OCI-LY1 (cell line): ENCODE measurements at regions not wholly inside any gene's neighbourhood (a gene's known extent, or its start where the extent isn't known, plus 50 kb on each side); places are given as distances from the start of the nearest gene placed in this dataset.

Source experiments
- H2AFZ ChIP-seq: fragments of 200-600 bp; sonication (generic), shearing (Covaris generic); 2 replicates; pipeline ENCODE4 v1.6.0; 2014; ENCODE audit warnings: antibody characterized with exemption, mild to moderate bottlenecking, low read length
- H3F3A ChIP-seq: fragments of 200-600 bp; sonication (generic), shearing (Covaris generic); 2 replicates; pipeline ENCODE4 v1.6.0; 2014; ENCODE audit warnings: mild to moderate bottlenecking, antibody characterized with exemption, low read length, moderate library complexity; ENCODE audit not compliant: insufficient read depth
- H3K27ac ChIP-seq: fragments of 200-600 bp; sonication (generic); 2 replicates; pipeline ENCODE4 v1.5.1; 2014; ENCODE audit warnings: low read length, mixed run types, mild to moderate bottlenecking, low read depth; ENCODE audit not compliant: poor library complexity, severe bottlenecking
- H3K27me3 ChIP-seq: fragments of 200-600 bp; sonication (generic); 2 replicates; pipeline ENCODE4 v1.6.0; 2014; ENCODE audit warnings: antibody characterized with exemption, mild to moderate bottlenecking, low read length, moderate library complexity; ENCODE audit not compliant: insufficient read depth
- H3K36me3 ChIP-seq: fragments of 200-600 bp; sonication (generic); 2 replicates; pipeline ENCODE4 v1.6.1; 2014; ENCODE audit warnings: mild to moderate bottlenecking, antibody characterized with exemption, low read length, moderate library complexity, mixed read lengths; ENCODE audit not compliant: insufficient read depth
- H3K4me1 ChIP-seq: fragments of 200-600 bp; sonication (generic); 2 replicates; pipeline ENCODE4 v1.5.1; 2014; ENCODE audit warnings: mild to moderate bottlenecking, low read length, moderate library complexity; ENCODE audit not compliant: insufficient read depth, severe bottlenecking
- H3K4me2 ChIP-seq: fragments of 200-600 bp; sonication (generic), shearing (Covaris generic); 2 replicates; pipeline ENCODE4 v1.6.1; 2014; ENCODE audit warnings: low read length
- H3K4me3 ChIP-seq: fragments of 200-600 bp; sonication (generic); 2 replicates; pipeline ENCODE4 v1.5.1; 2014; ENCODE audit warnings: low read length, low read depth, mild to moderate bottlenecking, mixed read lengths; ENCODE audit not compliant: poor library complexity, severe bottlenecking
- H3K79me2 ChIP-seq: fragments of 200-600 bp; shearing (Covaris generic); 2 replicates; pipeline ENCODE4 v1.6.1; 2016; ENCODE audit warnings: mixed run types, low read length, mixed read lengths; ENCODE audit not compliant: insufficient read depth
- H3K9ac ChIP-seq: fragments of 200-600 bp; sonication (generic), shearing (Covaris generic); 2 replicates; pipeline ENCODE4 v1.6.1; 2014; ENCODE audit warnings: mild to moderate bottlenecking, low read length, mixed read lengths
- H3K9me2 ChIP-seq: fragments of 200-600 bp; sonication (generic), shearing (Covaris generic); 2 replicates; pipeline ENCODE4 v1.6.1; 2014; ENCODE audit warnings: low read depth, mild to moderate bottlenecking, low read length, mixed read lengths
- H3K9me3 ChIP-seq: fragments of 200-600 bp; shearing (Covaris generic); 2 replicates; pipeline ENCODE4 v1.6.1; 2014; ENCODE audit warnings: low read length, mixed read lengths
- H4K20me1 ChIP-seq: fragments of 200-600 bp; sonication (generic), shearing (Covaris generic); 2 replicates; pipeline ENCODE4 v1.6.0; 2016; ENCODE audit warnings: mild to moderate bottlenecking, low read length; ENCODE audit not compliant: insufficient read depth
- EZH2 ChIP-seq: fragments of 200-600 bp; sonication (generic), shearing (Covaris generic); IDR thresholded peaks from 2 replicates; pipeline ENCODE4 v1.8.0; 2017; ENCODE audit warnings: borderline replicate concordance, mixed run types, mild to moderate bottlenecking, antibody characterized with exemption, low read length, moderate library complexity, mixed read lengths
- TF ChIP-seq, protein P1 (sequence below): fragments of 200-600 bp; sonication (generic), shearing (Covaris generic); IDR thresholded peaks from 2 replicates; pipeline ENCODE4 v1.5.1; 2017; ENCODE audit warnings: mild to moderate bottlenecking, antibody characterized with exemption, low read length, moderate library complexity, mixed read lengths

DNA sequence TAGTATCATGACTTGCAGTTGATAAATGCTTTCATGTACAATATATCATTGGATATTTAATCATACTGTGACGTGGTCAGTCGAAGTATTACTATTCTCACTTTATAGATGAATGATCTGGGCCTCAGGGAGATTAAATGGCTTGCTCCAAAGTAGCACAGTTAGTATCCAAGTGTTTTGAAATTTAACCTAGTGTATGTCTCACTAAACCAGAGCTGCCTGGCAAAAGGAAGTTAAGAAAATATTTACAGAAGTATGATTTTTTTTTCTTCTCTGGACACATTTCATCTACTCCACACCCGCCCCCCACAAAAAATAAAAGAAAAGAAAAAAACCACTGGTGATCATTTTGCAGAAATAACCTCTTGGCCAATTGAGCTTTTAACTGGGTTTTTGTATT lies 71.9 kb upstream of the CXADR start:
- Histone ChIP-seq H3K9me3 (no peaks in the 10 kb centered on the region), H2AFZ (no peak overlapping the region), H3K27me3 (no peaks in the 10 kb centered on the region), H3K4me2 (no peak overlapping the region), H3K36me3 (no peaks in the 10 kb centered on the region), H3K9me2 (no peaks in the 10 kb centered on the region), H3K27ac (no peak overlapping the region), H3K4me1 (no peaks in the 10 kb centered on the region), H3K4me3 (no peak overlapping the region), H3F3A (no peaks in the 10 kb centered on the region), H3K79me2 (no peaks in the 10 kb centered on the region), H4K20me1 (no peaks in the 10 kb centered on the region), H3K9ac (no peak overlapping the region)
- TF ChIP-seq, protein P1, sequence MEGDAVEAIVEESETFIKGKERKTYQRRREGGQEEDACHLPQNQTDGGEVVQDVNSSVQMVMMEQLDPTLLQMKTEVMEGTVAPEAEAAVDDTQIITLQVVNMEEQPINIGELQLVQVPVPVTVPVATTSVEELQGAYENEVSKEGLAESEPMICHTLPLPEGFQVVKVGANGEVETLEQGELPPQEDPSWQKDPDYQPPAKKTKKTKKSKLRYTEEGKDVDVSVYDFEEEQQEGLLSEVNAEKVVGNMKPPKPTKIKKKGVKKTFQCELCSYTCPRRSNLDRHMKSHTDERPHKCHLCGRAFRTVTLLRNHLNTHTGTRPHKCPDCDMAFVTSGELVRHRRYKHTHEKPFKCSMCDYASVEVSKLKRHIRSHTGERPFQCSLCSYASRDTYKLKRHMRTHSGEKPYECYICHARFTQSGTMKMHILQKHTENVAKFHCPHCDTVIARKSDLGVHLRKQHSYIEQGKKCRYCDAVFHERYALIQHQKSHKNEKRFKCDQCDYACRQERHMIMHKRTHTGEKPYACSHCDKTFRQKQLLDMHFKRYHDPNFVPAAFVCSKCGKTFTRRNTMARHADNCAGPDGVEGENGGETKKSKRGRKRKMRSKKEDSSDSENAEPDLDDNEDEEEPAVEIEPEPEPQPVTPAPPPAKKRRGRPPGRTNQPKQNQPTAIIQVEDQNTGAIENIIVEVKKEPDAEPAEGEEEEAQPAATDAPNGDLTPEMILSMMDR = no peak
- TF ChIP-seq EZH2 = no peak

DNA sequence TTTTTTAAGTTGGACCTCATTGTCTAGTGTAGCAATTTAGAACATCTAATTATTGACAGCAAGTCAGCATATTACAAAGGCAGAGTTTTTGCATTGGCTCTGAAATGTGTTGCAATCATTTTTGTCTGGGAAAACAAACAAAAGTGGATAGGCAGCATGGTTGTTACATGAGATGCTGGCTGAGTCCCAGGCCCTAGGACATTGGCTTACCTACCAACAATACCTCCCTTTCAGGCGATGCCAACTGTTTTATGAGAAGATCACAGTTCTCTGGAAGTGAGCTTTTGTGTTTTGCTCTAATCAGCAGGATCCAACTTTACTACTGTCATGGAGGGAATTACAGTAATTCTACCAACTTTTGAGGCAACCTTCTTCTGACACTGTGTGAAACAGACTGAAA lies 71.5 kb upstream of the CXADR start:
- no peak overlapping the region for H3K4me3 ChIP-seq

DNA sequence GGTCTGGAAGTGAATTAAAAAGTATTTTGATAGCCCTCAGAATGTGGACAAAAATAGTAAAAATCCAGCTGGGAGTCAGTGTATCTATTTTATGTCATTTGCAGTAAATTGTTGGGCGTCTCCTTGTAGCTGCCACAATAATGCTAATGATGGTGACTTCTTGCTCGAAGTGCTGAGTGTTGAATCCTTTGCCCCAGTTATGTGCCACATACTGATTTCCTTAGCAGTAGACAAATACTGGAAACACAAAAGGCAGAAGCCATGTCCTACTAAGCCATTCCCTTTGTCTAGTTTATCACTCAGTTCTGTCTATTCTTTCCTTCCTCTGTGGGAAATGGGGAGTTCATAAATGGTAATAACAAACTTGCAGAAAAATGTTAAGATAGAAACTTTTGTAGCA lies 70.7 kb upstream of the CXADR start:
- Histone ChIP-seq H3K9me2 (no peaks in the 10 kb centered on the region), H3K79me2 (no peaks in the 10 kb centered on the region), H3F3A (no peaks in the 10 kb centered on the region), H3K9ac (no peak overlapping the region), H3K4me3 (no peak overlapping the region), H2AFZ (no peak overlapping the region), H4K20me1 (no peaks in the 10 kb centered on the region), H3K27me3 (no peaks in the 10 kb centered on the region), H3K4me2 (no peak overlapping the region), H3K36me3 (no peaks in the 10 kb centered on the region), H3K27ac (no peak overlapping the region), H3K9me3 (no peaks in the 10 kb centered on the region), H3K4me1 (no peaks in the 10 kb centered on the region)
- TF ChIP-seq EZH2 = no peak
- TF ChIP-seq, protein P1 = no peak

More for the DNA sequence above, 71.5 kb upstream of the CXADR start:
- no peaks in the 10 kb centered on the region for H3K79me2 ChIP-seq
- H3F3A ChIP-seq = no peaks in the 10 kb centered on the region
- no peak overlapping the region for H3K27ac ChIP-seq
- no peaks in the 10 kb centered on the region for H3K36me3 ChIP-seq
- H3K9me2 ChIP-seq = no peaks in the 10 kb centered on the region
- no peak overlapping the region for H3K4me2 ChIP-seq
- H3K9ac ChIP-seq = no peak overlapping the region
- no peaks in the 10 kb centered on the region for H3K27me3 ChIP-seq
- no peaks in the 10 kb centered on the region for H3K9me3 ChIP-seq
- H2AFZ ChIP-seq = no peak overlapping the region
- H4K20me1 ChIP-seq = no peaks in the 10 kb centered on the region
- TF ChIP-seq, protein P1 = no peak
- no peak for TF ChIP-seq EZH2
- H3K4me1 ChIP-seq = no peaks in the 10 kb centered on the region
